HCT116 (cell line): ENCODE measurements at regions not wholly inside any gene's neighbourhood (a gene's known extent, or its start where the extent isn't known, plus 50 kb on each side); places are given as distances from the start of the nearest gene placed in this dataset.

ENCODE experiments used
- EZH2 ChIP-seq: fragments of 200-600 bp; sonication (generic); IDR thresholded peaks from 2 replicates; pipeline ENCODE4 v1.6.1; 2017; ENCODE audit warnings: antibody characterized with exemption, mixed run types
- POLR2A ChIP-seq: IDR thresholded peaks from 2 replicates; pipeline ENCODE4 v1.7.0; 2011; ENCODE audit warnings: borderline replicate concordance; ENCODE audit not compliant: insufficient read depth, insufficient read length; ENCODE audit errors: extremely low read depth
- ZFX ChIP-seq: fragments of 450-650 bp; IDR thresholded peaks from 2 replicates; pipeline ENCODE4 v1.6.1; 2017
- TF ChIP-seq, protein P1 (sequence below), 3 experiments: fragments of 200-600 bp in 1 of 3; sonication (generic) in 1 of 3; IDR thresholded peaks in 2 of 3; conservative IDR thresholded peaks in 1 of 3; 2 replicates each; pipeline ENCODE4 v1.5.1; 2012 to 2017; ENCODE audit warnings: low read depth in 2 of 3, low read length in 2 of 3, antibody characterized with exemption in 1 of 3, borderline replicate concordance in 1 of 3, control low read depth in 1 of 3, mild to moderate bottlenecking in 1 of 3, mixed read lengths in 1 of 3, mixed run types in 1 of 3, moderate library complexity in 1 of 3; ENCODE audit not compliant: insufficient read depth in 1 of 3

- TF ChIP-seq EZH2 (no peak), POLR2A (no peak), ZFX (no peak)
- TF ChIP-seq, protein P1, sequence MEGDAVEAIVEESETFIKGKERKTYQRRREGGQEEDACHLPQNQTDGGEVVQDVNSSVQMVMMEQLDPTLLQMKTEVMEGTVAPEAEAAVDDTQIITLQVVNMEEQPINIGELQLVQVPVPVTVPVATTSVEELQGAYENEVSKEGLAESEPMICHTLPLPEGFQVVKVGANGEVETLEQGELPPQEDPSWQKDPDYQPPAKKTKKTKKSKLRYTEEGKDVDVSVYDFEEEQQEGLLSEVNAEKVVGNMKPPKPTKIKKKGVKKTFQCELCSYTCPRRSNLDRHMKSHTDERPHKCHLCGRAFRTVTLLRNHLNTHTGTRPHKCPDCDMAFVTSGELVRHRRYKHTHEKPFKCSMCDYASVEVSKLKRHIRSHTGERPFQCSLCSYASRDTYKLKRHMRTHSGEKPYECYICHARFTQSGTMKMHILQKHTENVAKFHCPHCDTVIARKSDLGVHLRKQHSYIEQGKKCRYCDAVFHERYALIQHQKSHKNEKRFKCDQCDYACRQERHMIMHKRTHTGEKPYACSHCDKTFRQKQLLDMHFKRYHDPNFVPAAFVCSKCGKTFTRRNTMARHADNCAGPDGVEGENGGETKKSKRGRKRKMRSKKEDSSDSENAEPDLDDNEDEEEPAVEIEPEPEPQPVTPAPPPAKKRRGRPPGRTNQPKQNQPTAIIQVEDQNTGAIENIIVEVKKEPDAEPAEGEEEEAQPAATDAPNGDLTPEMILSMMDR (IDR thresholded peaks at IDR 0.05 in 2 of 3, conservative IDR thresholded peaks at IDR 0.05 in 1 of 3; ENCODE audit: borderline replicate concordance in 1 of 3, insufficient read depth in 1 of 3, low read depth in 2 of 3, low read length in 2 of 3): no peak
Observed at GRCh38 chr6:90936286-90936685, 349.4 kb upstream of the MAP3K7 start.
